GM12878 (cell line): ENCODE measurements at regions not wholly inside any gene's neighbourhood (a gene's known extent, or its start where the extent isn't known, plus 50 kb on each side); places are given as distances from the start of the nearest gene placed in this dataset.

Experiments
- ATAC-seq: fragments of 200-7000 bp; cut with Tn5 transposase; 3 replicates; pipeline ENCODE4 v1.9.1; 2020; ENCODE audit warnings: mild to moderate bottlenecking, moderate library complexity
- BruUV-seq: library from RNA; stranded (reverse); fragments of 400-500 nt; replicated peaks from 2 replicates; lab custom pipeline; 2021; lab: Mats Ljungman, UMichigan
- CTCF ChIA-PET: fragments of 300-600 bp; sonication (Branson Sonifier 250); formaldehyde crosslinking; extraction: SDS; loops from one replicate; lab custom pipeline; 2021; ENCODE audit warnings: inconsistent platforms; lab: Yijun Ruan, JAX
- POLR2A ChIA-PET: fragments of 350-600 bp; formaldehyde crosslinking; extraction: SDS; loops from one replicate; lab custom pipeline; 2021; ENCODE audit warnings: inconsistent platforms; lab: Charles Lee
- RAD21 ChIA-PET: fragments of 300-600 bp; sonication (Branson Sonifier 250); formaldehyde crosslinking; loops from one replicate; lab custom pipeline; 2023; ENCODE audit warnings: antibody characterized with exemption; ENCODE audit not compliant: unreplicated experiment; lab: Charles Lee
- SMC1A ChIA-PET: fragments of 300-600 bp; sonication (Branson Sonifier 250); formaldehyde crosslinking; loops from one replicate; lab custom pipeline; 2023; ENCODE audit not compliant: unreplicated experiment, uncharacterized antibody; lab: Charles Lee
- DNase-seq: peaks from one replicate; pipeline ENCODE4 v3.0.0-alpha.2; 2011; ENCODE audit warnings: low read depth, low spot score
- FAIRE-seq: peaks from 3 replicates; lab custom pipeline; 2011; peaks lifted over from hg19 to GRCh38; lab: Jason Lieb, UNC
- H2AFZ ChIP-seq: 2 replicates; pipeline ENCODE4 v1.6.0; 2011; ENCODE audit warnings: low read depth, low read length, control low read depth; ENCODE audit not compliant: control insufficient read depth
- H3K27ac ChIP-seq: 2 replicates; pipeline ENCODE4 v1.5.1; 2011; ENCODE audit warnings: control low read depth; ENCODE audit not compliant: control insufficient read depth, insufficient read depth
- H3K27me3 ChIP-seq, 2 experiments: replicated peaks in 1 of 2; 2 replicates each; pipeline versions ENCODE4 v1.6.0 to v1.6.1; 2011; ENCODE audit warnings: low read length in 1 of 2; ENCODE audit not compliant: control insufficient read depth in 2 of 2, insufficient read depth in 2 of 2
- H3K36me3 ChIP-seq, 2 experiments: 2 replicates each; pipeline ENCODE4 v1.5.1; 2011; ENCODE audit warnings: low read length in 1 of 2; ENCODE audit not compliant: control insufficient read depth in 2 of 2, insufficient read depth in 2 of 2
- H3K4me1 ChIP-seq: 2 replicates; pipeline ENCODE4 v1.6.1; 2011; ENCODE audit warnings: mild to moderate bottlenecking, low read length, moderate library complexity, mixed read lengths; ENCODE audit not compliant: control insufficient read depth, insufficient read depth
- H3K4me2 ChIP-seq: 2 replicates; pipeline ENCODE4 v1.6.0; 2011; ENCODE audit warnings: control low read depth; ENCODE audit not compliant: control insufficient read depth, insufficient read depth
- H3K4me3 ChIP-seq: fragments of 200-600 bp; sonication (generic); 2 replicates; pipeline ENCODE4 v1.5.1; 2016
- H3K79me2 ChIP-seq: 2 replicates; pipeline ENCODE4 v1.6.0; 2011; ENCODE audit warnings: low read length; ENCODE audit not compliant: control insufficient read depth, insufficient read depth
- H3K9ac ChIP-seq: 2 replicates; pipeline ENCODE4 v1.8.0; 2011; ENCODE audit warnings: low read length, control low read depth, mixed read lengths; ENCODE audit not compliant: control insufficient read depth, insufficient read depth
- H3K9me3 ChIP-seq: replicated peaks from 3 replicates; pipeline ENCODE4 v1.5.1; 2011; ENCODE audit warnings: mild to moderate bottlenecking, low read length; ENCODE audit not compliant: control insufficient read depth, insufficient read depth
- H4K20me1 ChIP-seq: 2 replicates; pipeline ENCODE4 v1.6.0; 2011; ENCODE audit not compliant: control insufficient read depth, insufficient read depth
- CHD4 ChIP-seq: fragments of 200-600 bp; sonication (generic); IDR thresholded peaks from 2 replicates; pipeline ENCODE4 v1.6.1; 2016; ENCODE audit warnings: mild to moderate bottlenecking
- CREM ChIP-seq: IDR thresholded peaks from 2 replicates; pipeline ENCODE4 v1.6.1; 2014; ENCODE audit warnings: antibody characterized with exemption, low read depth
- EZH2 ChIP-seq: IDR thresholded peaks from 2 replicates; pipeline ENCODE4 v1.6.1; 2012; ENCODE audit warnings: low read depth, mild to moderate bottlenecking, control low read depth, inconsistent platforms, low read length, borderline replicate concordance; ENCODE audit not compliant: control insufficient read depth
- IKZF1 ChIP-seq: fragments of 450-650 bp; conservative IDR thresholded peaks from 2 replicates; pipeline ENCODE4 v1.6.1; 2017; ENCODE audit warnings: antibody characterized with exemption, mild to moderate bottlenecking
- MEF2B ChIP-seq: fragments of 450-650 bp; IDR thresholded peaks from 2 replicates; pipeline ENCODE4 v1.6.1; 2018; ENCODE audit warnings: mild to moderate bottlenecking, moderate library complexity; ENCODE audit not compliant: partially characterized antibody, poor library complexity, severe bottlenecking
- NFYA ChIP-seq: IDR thresholded peaks from 2 replicates; pipeline ENCODE4 v1.6.1; 2011; ENCODE audit warnings: low read depth, mild to moderate bottlenecking, low read length, improper control_type of control experiment, borderline replicate concordance
- NRF1 ChIP-seq: conservative IDR thresholded peaks from 2 replicates; pipeline ENCODE4 v1.6.1; 2011; ENCODE audit warnings: mild to moderate bottlenecking, low read depth, low read length, improper control_type of control experiment
- POLR2AphosphoS5 ChIP-seq: IDR thresholded peaks from 2 replicates; pipeline ENCODE4 v1.6.1; 2011; ENCODE audit warnings: mild to moderate bottlenecking, low read length, inconsistent platforms
- RFX5 ChIP-seq: IDR thresholded peaks from 2 replicates; pipeline ENCODE4 v1.6.1; 2011; ENCODE audit warnings: low read depth, low read length, improper control_type of control experiment
- SIN3A ChIP-seq: IDR thresholded peaks from 2 replicates; pipeline ENCODE4 v1.6.1; 2012; ENCODE audit warnings: low read depth, low read length, improper control_type of control experiment
- SMC3 ChIP-seq: IDR thresholded peaks from 2 replicates; pipeline ENCODE4 v1.6.1; 2011; ENCODE audit warnings: low read length, improper control_type of control experiment, borderline replicate concordance
- SREBF1 ChIP-seq: IDR thresholded peaks from 2 replicates; pipeline ENCODE4 v1.6.1; 2012; ENCODE audit warnings: mild to moderate bottlenecking, low read length
- STAT1 ChIP-seq: fragments of 450-650 bp; conservative IDR thresholded peaks from 2 replicates; pipeline ENCODE4 v1.6.1; 2014; ENCODE audit warnings: antibody characterized with exemption, mild to moderate bottlenecking
- TCF12 ChIP-seq: IDR thresholded peaks from 2 replicates; pipeline ENCODE4 v1.6.1; 2011; ENCODE audit warnings: low read depth, mild to moderate bottlenecking, low read length
- ZNF24 ChIP-seq: fragments of 450-650 bp; IDR thresholded peaks from 2 replicates; pipeline ENCODE4 v1.6.1; 2017; ENCODE audit warnings: antibody characterized with exemption, mild to moderate bottlenecking
- ZNF622 ChIP-seq: fragments of 450-650 bp; IDR thresholded peaks from 2 replicates; pipeline ENCODE4 v1.6.1; 2017; ENCODE audit warnings: mild to moderate bottlenecking, inconsistent platforms
- WGBS: methylation state at CpG from one replicate; pipeline ENCODE4 v1.1.6; 2016; ENCODE audit warnings: low lambda C conversion rate; ENCODE audit not compliant: insufficient replicate concordance, insufficient coverage; ENCODE audit errors: missing lambda C conversion rate; 5-methylcytosine and 5-hydroxymethylcytosine counted together
- in situ Hi-C: fragments of 300-500 bp; cut with MboI; formaldehyde crosslinking; loops from 9 replicates; pipeline ENCODE4 v1.14.3; 2018; ENCODE audit warnings: mixed read lengths
- intact Hi-C: fragments of 100-400 bp; cut with micrococcal nuclease; formaldehyde crosslinking; loops from one replicate; pipeline ENCODE4 v1.14.2; 2022; ENCODE audit not compliant: unreplicated experiment
- TF ChIP-seq, protein P1 (sequence below): IDR thresholded peaks from 2 replicates; pipeline ENCODE4 v1.6.1; 2011; ENCODE audit warnings: borderline replicate concordance, low read depth, mild to moderate bottlenecking, moderate library complexity, mixed read lengths, low read length; ENCODE audit not compliant: insufficient read depth; ENCODE audit errors: extremely low read length
- TF ChIP-seq, protein P2 (sequence below): fragments of 450-650 bp; formaldehyde crosslinking; IDR thresholded peaks from 2 replicates; pipeline ENCODE4 v1.4.0; 2022; ENCODE audit warnings: mild to moderate bottlenecking, moderate library complexity
- TF ChIP-seq, protein P3 (sequence below): IDR thresholded peaks from 2 replicates; pipeline ENCODE4 v1.6.1; 2012; ENCODE audit warnings: low read depth, low read length, improper control_type of control experiment
- TF ChIP-seq, protein P4 (sequence below): IDR thresholded peaks from 2 replicates; pipeline ENCODE4 v1.6.1; 2011; ENCODE audit warnings: low read depth, low read length, improper control_type of control experiment, borderline replicate concordance

DNA sequence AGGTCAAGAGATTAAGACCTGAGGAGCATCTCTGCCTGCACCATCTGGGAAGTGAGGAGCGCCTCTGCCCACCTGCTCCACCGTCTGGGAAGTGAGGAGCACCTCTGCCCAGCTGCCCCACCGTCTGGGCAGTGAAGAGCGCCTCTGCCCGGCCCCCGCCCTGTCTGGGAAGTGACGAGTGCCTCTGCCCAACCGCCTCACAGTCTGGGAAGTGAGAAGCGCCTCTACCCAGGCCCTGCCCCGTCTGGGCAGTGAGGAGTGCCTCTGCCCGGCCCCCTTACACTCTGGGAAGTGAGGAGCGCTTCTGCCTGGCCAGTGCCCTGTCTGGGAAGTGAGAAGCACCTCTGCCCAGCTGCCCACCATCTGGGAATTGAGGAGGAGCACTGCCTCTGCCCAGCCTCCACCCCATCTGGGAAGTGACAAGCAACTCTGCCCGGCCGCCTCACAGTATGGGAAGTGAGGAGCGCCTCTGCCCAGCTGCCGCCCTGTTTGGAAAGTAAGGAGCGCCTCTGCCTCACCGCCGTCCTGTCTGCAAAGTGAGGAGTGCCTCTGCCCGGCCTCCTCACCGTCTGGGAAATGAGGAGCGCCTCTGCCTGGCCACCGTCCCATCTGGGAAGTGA, 270.4 kb upstream of the NRSN1 start:
- no peak for FAIRE-seq
- H3K4me1 ChIP-seq: no peaks in the 10 kb centered on the region

More for the DNA sequence above, 270.4 kb upstream of the NRSN1 start:
- TF ChIP-seq ZNF24 (no peak), MEF2B (no peak), IKZF1 (no peak), EZH2 (no peak), SIN3A (no peak), STAT1 (no peak), SMC3 (no peak), CHD4 (no peak), ZNF622 (no peak), NRF1 (no peak), POLR2AphosphoS5 (no peak), NFYA (no peak), RFX5 (no peak), TCF12 (no peak), SREBF1 (no peak), CREM (no peak)
- TF ChIP-seq, protein P1, sequence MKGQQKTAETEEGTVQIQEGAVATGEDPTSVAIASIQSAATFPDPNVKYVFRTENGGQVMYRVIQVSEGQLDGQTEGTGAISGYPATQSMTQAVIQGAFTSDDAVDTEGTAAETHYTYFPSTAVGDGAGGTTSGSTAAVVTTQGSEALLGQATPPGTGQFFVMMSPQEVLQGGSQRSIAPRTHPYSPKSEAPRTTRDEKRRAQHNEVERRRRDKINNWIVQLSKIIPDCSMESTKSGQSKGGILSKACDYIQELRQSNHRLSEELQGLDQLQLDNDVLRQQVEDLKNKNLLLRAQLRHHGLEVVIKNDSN: no peak
- TF ChIP-seq, protein P2, sequence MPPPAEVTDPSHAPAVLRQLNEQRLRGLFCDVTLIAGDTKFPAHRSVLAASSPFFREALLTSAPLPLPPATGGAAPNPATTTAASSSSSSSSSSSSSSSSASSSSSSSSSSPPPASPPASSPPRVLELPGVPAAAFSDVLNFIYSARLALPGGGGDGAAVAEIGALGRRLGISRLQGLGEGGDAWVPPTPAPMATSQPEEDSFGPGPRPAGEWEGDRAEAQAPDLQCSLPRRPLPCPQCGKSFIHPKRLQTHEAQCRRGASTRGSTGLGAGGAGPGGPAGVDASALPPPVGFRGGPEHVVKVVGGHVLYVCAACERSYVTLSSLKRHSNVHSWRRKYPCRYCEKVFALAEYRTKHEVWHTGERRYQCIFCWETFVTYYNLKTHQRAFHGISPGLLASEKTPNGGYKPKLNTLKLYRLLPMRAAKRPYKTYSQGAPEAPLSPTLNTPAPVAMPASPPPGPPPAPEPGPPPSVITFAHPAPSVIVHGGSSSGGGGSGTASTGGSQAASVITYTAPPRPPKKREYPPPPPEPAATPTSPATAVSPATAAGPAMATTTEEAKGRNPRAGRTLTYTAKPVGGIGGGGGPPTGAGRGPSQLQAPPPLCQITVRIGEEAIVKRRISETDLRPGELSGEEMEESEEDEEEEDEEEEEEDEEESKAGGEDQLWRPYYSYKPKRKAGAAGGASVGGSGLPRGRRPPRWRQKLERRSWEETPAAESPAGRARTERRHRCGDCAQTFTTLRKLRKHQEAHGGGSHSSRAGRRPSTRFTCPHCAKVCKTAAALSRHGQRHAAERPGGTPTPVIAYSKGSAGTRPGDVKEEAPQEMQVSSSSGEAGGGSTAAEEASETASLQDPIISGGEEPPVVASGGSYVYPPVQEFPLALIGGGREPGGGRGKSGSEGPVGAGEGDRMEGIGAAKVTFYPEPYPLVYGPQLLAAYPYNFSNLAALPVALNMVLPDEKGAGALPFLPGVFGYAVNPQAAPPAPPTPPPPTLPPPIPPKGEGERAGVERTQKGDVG (CRISPR knock-in tag): no peak
- TF ChIP-seq, protein P3, sequence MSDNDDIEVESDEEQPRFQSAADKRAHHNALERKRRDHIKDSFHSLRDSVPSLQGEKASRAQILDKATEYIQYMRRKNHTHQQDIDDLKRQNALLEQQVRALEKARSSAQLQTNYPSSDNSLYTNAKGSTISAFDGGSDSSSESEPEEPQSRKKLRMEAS: no peak
- TF ChIP-seq, protein P4, sequence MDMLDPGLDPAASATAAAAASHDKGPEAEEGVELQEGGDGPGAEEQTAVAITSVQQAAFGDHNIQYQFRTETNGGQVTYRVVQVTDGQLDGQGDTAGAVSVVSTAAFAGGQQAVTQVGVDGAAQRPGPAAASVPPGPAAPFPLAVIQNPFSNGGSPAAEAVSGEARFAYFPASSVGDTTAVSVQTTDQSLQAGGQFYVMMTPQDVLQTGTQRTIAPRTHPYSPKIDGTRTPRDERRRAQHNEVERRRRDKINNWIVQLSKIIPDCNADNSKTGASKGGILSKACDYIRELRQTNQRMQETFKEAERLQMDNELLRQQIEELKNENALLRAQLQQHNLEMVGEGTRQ: no peak
- Histone ChIP-seq H3K36me3 (no peaks in the 10 kb centered on the region), H4K20me1 (no peaks in the 10 kb centered on the region), H3K4me3 (no peak overlapping the region), H3K27ac (no peak overlapping the region), H3K79me2 (no peaks in the 10 kb centered on the region), H2AFZ (no peak overlapping the region), H3K27me3 (no peaks in the 10 kb centered on the region), H3K4me2 (no peak overlapping the region), H3K9ac (no peak overlapping the region), H3K9me3 (no peaks in the 10 kb centered on the region)
- ChIA-PET POLR2A (no interaction called here), SMC1A (no interaction called here), RAD21 (no interaction called here), CTCF (no interaction called here)
- ATAC-seq (no peak), DNase-seq (no peak)
- in situ Hi-C loops: no loop called here
- no TSS peak for BruUV-seq
- WGBS: 19% methylated on average over 23 of the region's 23 CpGs
- intact Hi-C loops: no loop called here
